GM19351 (cell line): ENCODE measurements at regions not wholly inside any gene's neighbourhood (a gene's known extent, or its start where the extent isn't known, plus 50 kb on each side); places are given as distances from the start of the nearest gene placed in this dataset.
"Not testable (repeated sequence)": the region's sequence is repeated elsewhere in the genome, so short reads cannot be mapped to it uniquely, and the experiment has no call there.

ENCODE experiments used
- ATAC-seq: cut with Tn5 transposase; IDR thresholded peaks from one replicate; pipeline ENCODE4 v1.9.1; 2021; ENCODE audit warnings: mild to moderate bottlenecking, moderate library complexity; ENCODE audit not compliant: unreplicated experiment

DNA sequence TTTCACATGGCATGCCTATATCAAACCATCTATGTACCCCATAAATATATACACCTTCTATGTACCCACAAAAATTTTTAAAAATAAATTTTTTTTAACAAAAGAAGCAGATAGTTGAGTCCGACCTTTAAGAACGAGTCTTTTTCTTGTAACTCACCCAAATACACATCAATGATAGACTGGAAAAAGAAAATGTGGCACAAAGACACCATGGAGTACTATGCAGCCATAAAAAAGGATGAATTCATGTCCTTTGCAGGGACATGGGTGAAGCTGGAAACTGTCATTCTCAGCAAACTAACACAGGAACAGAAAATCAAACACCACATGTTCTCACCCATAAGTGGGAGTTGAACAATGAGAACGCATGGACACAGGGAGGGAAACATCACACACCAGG is 532.7 kb downstream of the RBFOX1 start:
- not testable (repeated sequence) for ATAC-seq

DNA sequence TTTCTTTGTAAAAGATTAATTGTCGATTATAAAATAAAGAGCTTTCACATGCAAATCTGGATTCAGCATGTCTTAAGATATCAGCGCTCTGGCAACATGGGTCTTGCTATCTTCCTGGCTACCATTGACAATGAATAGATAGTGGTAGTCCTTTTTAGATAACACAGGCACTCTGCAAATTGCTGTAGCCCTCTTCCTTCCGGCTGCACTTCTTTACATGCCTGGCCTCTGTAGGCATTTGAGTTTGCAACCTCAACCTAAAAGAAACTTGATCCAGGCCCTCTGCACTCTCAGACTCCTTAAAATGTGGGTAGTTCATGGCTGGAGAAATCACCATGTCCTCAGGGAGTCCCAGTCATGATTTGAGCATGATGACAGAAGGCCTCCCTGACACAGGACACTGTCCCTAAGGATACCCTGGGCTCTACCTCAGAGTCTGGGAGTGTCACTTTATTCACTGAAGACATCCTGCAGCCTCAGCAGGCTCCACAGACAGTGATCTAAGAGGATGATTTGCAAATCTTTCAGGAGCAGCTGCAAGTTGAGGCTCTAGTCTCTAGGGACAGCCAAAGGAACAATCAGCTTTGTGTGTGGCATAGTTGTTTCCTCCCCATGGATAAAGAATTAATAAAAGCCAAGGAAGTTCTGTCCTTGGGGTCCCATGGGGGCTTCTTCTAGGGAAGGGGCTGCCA is 529.4 kb downstream of the RBFOX1 start:
- ATAC-seq = no peak

DNA sequence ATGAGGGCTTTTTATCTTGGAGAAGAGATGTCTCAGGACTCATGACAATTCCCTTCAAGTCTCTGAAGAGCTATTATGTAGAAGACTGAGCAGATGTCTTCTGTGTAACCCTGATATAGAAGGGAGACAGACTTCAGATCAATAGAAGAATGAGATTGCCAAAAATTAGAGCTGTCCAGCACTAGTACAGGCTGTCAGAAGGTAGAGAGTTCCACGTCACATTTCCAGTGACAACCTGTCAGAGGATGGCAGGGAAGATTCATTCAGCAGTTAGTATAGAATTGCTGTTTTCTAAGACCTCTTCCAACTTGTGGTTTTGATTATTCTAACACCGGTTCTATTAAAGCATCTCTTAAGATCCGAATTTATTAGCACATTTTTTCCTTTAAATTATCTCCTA is 520.6 kb downstream of the RBFOX1 start:
- ATAC-seq = no peak

- ATAC-seq = no peak
Observed at GRCh38 chr16:7849841-7850240, 517.2 kb downstream of the RBFOX1 start.

DNA sequence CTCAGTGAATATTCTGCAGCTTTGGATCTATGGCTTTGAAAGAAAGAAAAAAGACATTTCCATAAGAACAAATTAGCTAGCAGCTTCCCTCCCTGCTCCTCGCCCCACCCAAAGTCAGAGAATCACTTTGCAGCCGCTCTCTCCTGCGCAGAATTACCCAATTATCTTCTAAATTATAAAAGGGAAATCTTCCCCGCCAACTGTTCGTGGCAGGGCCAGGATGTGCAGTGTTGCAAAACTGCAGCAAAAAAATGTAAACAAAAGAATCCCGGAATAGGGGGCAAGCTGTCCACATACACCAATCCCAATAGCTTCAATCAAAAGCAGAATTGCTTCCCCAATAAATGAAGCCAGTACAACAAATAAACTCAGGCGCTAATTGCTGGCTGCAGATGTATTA is 510.6 kb downstream of the RBFOX1 start:
- no peak for ATAC-seq

GRCh38 chr16:7839568-7839967 is 506.9 kb downstream of the RBFOX1 start:
- no peak for ATAC-seq

DNA sequence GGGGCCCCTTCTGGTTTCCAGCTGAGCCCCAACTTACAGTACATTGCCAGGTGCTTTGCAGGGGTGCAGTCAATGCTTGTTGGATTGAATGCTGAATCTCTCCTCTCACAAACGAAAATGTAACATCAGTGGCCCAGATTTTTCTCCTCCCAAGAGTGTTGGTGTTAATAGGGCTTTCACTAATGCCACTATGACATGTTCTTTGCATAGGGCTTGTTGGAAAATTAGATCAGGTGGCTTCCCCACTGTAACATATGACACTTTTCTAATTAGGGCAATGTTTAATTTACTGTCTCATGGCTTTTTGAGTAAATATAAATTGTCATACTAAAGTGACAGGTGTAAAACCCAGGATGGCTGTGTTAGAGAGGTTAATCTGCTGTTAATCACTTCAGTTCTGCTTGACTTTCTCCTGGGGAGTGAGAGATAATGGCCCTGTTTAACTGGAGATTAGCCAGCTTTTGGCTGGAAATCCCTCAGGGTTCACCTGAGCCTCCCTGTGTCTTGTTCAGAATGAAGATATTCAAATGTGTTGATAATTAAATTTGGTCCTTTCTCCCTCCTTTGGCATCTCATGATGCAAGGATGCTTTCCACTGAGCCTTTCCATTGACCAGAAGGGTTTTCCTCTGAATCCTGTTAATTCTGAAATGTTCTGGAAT is 502.3 kb downstream of the RBFOX1 start:
- ATAC-seq = no peak

GRCh38 chr16:7820816-7821215 is 488.2 kb downstream of the RBFOX1 start:
- no peak for ATAC-seq

- no peak for ATAC-seq
Observed at GRCh38 chr16:7805686-7806396, 473.2 kb downstream of the RBFOX1 start.

GRCh38 chr16:7804635-7805195 is 472.1 kb downstream of the RBFOX1 start:
- ATAC-seq = no peak

- ATAC-seq = no peak
Observed at GRCh38 chr16:7792346-7792745, 459.7 kb downstream of the RBFOX1 start.

DNA sequence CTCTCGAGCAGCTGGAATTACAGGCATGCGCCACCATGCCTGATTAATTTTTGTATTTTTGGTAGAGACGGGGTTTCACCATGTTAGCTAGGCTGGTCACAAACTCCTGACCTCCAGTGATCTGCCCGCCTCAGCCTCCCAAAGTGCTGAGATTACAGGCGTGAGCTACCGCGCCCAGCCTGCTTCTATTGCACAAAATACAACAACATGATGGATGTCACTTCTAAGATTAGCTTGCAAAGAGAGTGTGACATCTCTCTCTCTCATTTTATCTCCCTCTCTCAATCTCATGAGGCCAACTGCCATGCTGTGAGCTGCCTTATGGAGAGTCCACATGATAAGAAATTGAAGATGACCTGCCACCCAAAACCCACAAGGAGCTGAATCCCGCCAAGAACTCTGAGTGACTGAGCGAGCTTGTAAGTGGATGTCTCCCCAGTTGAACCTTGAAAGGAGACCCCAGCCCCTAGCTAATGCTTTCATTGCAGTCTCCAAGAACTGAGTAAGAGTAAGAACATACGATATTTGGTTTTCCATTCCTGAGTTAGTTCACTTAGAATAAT is 458.5 kb downstream of the RBFOX1 start:
- no peak for ATAC-seq

GRCh38 chr16:7775072-7775488 is 442.4 kb downstream of the RBFOX1 start:
- ATAC-seq = no peak

- no peak for ATAC-seq
Observed at GRCh38 chr16:7772722-7773121, 440.1 kb downstream of the RBFOX1 start.

GRCh38 chr16:7769091-7769490 is 436.4 kb downstream of the RBFOX1 start:
- not testable (repeated sequence) for ATAC-seq

GRCh38 chr16:7765079-7765550 is 432.5 kb downstream of the RBFOX1 start:
- ATAC-seq = no peak

DNA sequence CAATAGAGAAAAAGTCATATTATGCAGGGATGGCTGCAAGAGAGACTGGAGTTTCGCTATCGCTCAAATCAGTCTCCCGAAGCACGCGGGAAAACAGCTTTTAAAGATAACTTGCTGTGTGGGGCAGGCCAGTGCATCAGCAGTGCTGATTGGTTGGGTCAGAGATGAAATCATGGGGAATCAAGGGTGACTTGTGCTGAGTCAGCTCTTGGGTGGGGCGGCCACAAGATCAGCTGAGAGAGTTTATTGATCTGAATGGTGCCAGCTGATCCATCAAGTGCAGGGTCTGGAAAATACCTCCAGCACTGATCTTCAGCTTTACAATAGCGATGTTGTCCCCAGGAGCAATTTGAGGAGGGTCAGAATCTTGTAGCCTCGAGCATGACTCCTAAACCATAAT is 430.5 kb downstream of the RBFOX1 start:
- ATAC-seq = no peak
